ENCODE measurements at regions not wholly inside any gene's neighbourhood (a gene's known extent, or its start where the extent isn't known, plus 50 kb on each side); places are given as distances from the start of the nearest gene placed in this dataset.

- no peak for DNase-seq
These were observed 411.5 kb upstream of the DDI1 start for GRCh38 chr11:103624708-103625623.

GRCh38 chr11:103625624-103625965 lies 410.8 kb upstream of the DDI1 start:
- no peak for DNase-seq

GRCh38 chr11:103628121-103628520 lies 408.3 kb upstream of the DDI1 start:
- no peak for DNase-seq

- DNase-seq, result no peak
These were observed 404.6 kb upstream of the DDI1 start for GRCh38 chr11:103631841-103632240.

- DNase-seq, result no peak
These were observed 403.2 kb upstream of the DDI1 start for GRCh38 chr11:103633068-103633788.

DNA sequence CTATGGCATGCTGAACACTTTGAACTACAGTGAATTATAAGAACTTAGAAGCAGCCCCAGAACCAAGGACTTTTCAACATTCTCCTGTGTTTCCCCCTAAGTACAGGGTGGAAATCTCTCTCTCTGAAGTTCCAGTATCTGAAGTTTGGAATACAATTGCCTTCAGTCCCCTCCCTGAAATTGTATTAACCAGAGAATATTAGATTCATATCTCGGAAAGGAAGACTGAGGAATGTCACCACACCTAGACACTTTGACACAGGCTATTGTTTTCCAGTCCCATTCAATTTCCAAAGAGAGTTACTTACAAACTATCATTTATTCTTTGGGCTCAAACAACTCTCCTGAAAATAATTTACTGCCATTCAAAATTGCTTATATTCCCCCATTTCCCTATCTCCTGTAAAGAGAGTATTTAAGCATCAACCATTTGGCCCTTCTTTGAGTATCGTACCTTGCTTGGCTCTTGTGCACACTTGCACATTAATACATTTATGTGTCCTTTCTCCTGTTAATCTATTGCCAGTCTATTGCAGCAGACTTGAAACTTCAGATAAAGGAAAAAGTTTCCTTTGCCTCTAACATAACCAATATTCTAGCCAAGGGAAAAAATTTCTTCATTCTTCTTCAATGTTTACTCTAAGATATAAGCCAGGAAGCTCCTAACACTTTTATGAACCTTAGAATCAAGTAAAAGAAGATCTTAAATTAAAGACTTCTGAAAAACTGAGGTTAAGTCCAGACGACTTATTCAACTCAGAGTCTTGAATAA lies 402.4 kb upstream of the DDI1 start:
- DNase-seq, result no peak

DNA sequence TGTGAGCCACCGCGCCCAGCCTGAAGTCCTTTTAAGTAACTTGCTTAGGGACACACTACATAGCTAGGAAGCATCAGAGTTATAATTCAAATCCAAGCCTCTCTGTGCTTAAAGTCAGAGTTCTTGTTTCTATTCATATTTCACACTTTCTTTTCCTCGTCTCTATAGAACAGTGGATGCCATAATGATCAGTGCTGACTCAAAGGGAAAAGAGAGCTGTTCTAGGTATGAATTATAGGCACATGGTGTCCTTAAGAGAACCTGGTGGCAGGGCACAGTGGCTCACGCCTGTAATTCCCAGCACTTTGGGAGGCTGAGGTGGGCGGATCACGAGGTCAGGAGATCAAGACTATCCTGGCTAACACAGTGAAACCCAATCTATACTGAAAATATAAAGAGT lies 400.2 kb upstream of the DDI1 start:
- DNase-seq, result no peak

DNA sequence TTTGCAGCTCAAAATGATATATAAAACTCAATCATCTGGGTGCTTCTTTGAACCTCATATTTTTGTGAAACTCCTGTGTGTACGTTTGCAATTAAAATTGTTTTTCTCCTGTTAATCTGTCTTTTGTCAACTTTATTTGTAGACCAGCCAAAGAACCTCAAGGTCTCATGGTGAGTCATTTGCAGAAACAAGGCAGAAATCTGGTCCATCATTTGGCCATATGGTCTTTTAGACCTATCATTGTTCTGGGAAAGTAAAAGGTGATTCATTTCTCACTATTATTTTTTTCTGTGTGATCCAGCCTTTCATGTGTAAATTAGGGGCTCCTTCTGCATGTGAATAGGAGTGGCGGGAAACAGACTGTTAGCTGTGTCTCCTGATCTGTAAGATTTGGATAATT lies 399.1 kb upstream of the DDI1 start:
- no peak for DNase-seq

- DNase-seq, result no peak
These were observed 398.6 kb upstream of the DDI1 start for GRCh38 chr11:103637831-103638230.

DNA sequence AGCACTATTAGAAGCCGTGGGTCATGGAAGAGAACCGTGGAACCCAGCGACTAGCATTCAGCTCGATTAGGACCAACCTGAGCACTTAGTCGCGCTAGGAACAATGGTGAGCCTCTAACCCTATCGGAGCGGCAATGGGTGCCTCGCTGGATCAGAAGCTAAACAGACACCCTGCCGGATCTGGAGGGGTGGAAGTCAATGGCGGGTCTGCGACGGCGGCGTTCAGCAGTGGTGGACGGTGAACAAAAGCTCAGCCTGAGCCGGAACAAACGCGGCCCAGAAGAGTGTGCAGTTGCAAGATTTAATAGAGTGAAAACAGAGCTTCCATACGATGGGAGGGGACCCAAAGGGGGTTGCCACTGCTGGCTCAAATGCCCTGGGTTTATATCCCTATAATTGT lies 391.8 kb upstream of the DDI1 start:
- DNase-seq, result no peak

DNA sequence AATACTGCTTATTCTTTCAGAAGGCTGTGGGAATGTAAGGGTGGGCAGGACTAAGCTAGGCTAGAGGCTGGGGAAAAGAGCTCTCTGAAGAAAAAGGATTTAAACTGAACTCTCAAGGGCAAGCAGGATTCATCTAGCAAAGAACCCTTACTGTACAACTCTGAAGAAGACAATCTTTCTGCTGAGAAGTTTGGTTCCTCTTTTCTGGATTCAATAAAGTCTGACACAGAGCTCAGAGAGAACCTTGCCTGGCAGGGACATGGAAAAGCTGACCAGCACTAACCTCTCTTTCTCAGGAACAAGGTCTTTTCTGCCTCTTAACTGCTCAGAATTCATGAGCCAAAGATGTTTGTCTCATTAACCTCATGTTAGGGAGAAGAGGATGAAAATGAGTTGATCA lies 388.4 kb upstream of the DDI1 start:
- no peak for DNase-seq

DNA sequence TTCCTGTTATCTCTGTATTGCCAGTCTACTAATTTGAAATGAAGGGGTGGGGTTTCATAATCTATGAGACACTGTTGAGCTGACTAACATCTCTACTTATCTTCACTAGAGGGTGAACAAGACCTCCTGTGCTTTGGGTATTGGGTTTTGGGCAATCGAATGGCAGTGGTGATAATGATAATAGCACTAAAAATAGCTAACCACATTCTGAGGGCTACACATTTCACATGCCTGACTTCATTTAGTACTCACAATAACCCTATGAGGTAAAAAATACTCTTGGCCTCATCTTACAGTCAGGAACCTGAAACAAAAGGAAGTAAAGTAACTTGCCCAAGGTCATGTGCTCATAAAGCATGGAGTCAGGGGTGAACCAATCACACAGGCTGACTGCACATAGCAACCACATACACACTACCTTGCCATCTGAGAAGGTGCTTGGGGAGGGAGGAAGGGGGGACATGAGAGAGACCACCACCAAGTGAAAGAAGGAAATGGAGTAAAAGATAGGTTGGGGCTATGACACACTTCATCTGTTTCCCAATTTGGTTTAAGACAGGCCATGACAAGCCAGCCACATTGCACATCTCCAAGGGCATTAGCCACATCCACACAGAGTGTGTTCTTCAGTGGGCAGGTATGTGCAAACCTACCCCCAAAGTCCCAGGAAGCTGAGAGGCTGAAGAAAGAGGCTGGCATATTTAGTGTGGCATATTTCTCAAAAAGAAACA lies 387.6 kb upstream of the DDI1 start:
- peak; percentile 61 for DNase-seq

GRCh38 chr11:103649401-103649895 lies 387.0 kb upstream of the DDI1 start:
- DNase-seq, result no peak

DNA sequence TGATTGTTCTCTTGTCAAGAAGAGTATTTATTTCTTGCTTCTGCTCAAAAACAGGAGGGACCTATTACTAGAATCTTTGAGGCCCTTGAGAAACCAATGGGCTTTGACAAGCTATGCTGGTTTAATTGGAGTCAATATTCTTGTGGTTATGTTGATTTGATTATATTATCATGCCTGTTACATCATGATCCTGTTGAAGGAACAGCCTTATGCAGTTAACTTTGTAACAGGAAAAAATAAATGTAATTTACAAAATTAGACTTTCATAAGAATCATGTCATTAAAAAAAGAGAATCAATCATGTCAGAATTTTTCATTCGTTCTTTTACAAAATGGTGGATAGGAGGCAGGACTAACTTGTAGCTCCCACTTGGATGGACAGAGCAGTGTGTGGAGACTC lies 386.1 kb upstream of the DDI1 start:
- DNase-seq, result no peak

DNA sequence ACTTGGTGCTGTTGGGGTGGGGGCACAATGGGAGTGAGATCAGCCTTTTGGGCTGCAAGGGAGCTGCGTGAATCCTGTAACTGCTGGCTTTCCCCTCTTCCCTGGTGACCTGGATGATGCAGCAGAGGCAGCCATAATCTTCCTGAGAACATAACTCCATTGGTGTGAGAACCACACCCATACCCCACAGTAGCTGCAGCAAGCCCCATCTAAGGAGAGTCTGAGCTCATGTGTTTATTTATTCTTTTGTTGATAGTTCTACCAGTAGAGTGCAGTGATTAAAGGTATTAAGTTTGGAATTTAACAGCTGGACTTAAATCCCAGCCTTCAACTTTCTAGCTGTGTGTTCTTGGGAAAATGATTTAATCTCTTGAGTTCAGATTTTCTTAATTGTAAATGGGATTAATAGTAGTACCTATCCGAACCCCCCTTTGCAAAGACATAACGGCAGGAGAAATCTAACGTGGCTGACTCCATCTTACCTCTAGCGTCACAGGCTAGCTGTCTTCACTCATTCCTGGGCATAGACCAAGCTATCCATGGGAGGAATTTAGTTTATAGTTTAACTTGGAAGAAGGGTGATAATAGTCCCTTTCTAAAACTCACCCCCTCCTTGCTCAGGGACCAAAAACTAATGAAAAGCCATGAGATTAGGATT lies 385.0 kb upstream of the DDI1 start:
- no peak for DNase-seq

DNA sequence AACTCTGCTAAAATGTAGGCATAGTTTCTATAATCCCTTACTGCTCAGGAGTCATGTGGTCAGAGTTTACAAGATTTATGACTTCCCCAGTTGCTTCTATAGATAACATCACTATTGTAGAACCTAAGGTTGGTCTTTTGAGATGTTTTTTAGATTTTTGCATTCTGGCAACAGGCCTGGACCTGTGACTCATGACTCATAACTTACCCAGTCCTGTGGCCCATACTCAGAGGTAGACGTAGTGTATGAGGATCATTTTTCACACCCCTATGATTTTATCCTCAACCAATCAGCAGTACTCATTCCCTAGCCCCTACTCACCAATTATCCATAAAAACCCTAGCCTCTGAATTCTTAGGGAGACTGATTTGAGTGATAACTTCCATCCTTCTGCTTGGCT lies 384.4 kb upstream of the DDI1 start:
- DNase-seq, result no peak

DNA sequence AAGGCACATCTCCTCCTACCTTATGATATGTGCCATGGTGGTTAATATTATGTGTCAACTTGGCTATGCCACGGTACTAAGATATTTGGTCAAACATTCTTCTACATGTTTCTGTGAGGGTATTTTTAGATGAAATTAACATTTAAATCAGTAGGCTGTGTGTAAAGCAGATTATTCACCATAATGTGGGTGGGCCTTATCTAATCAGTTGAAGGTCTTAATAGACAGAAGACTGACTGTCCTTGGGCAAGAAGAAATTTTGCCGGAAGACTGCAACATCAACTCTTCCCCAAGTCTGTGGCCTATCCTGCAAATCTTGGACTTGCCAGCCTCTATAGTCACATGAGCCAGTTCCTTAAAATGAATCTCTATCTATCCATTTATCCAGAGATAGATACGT lies 380.1 kb upstream of the DDI1 start:
- no peak for DNase-seq

- DNase-seq, result no peak
These were observed 377.2 kb upstream of the DDI1 start for GRCh38 chr11:103659206-103659618.

- no peak for DNase-seq
These were observed 376.7 kb upstream of the DDI1 start for GRCh38 chr11:103659743-103660142.

DNA sequence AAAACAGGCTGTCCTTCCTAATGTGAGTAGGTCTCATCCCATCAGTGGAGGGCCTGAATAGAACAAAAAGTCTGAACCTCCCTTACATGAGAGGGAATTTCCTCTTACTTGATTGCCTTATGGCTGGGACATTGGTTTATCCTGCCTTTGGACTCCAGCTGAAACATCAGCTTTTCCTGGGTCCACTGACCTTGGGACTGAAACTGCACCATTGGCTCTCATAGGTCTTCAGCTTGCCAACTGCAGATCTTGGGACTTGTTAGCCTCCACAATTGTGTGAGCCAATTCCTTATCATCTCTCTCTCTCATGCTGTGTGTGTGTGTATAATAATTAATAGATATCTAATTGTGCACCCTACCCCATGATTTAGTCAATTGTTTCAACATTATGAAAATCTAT lies 375.3 kb upstream of the DDI1 start:
- no peak for DNase-seq

GRCh38 chr11:103661991-103662390 lies 374.4 kb upstream of the DDI1 start:
- no peak for DNase-seq

- peak; percentile 18 for DNase-seq
These were observed 373.6 kb upstream of the DDI1 start for GRCh38 chr11:103662880-103663279.
